ENCODE measurements at regions not wholly inside any gene's neighbourhood (a gene's known extent, or its start where the extent isn't known, plus 50 kb on each side); places are given as distances from the start of the nearest gene placed in this dataset.
"Not testable (repeated sequence)": the region's sequence is repeated elsewhere in the genome, so short reads cannot be mapped to it uniquely, and the experiment has no call there.

DNA sequence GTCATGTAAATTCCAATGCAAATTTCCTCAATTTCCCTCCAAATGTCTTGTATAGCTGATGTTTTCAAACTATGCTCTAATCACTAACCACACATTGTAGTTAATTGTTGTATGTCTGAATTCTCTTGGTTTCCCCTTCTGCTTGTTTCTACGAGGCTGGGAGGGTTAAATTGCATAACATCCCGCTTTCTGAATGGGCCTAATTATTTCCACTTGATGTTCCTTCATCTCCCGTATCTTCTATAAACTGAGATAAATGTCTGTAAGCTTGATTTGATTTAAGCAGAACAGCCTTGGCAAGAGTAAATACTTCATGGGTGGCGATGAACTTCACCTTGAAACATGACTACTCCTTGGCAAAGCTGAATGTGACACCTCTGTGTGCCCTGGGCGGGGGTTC, 72.2 kb downstream of the SERINC2 start:
- peaks cover 3% of the 10 kb centered on the region for H3K4me1 ChIP-seq (ENCODE audit: control insufficient read depth, insufficient read depth, low read length)
- no peaks in the 10 kb centered on the region for H3K36me3 ChIP-seq (ENCODE audit: control insufficient read depth, insufficient read depth, low read length)
- H3K27me3 ChIP-seq (ENCODE audit: control insufficient read depth, insufficient read depth, low read length), result no peaks in the 10 kb centered on the region
- DNase-seq, result no peak
- peaks cover 3% of the 10 kb centered on the region for H3K9me3 ChIP-seq (replicated peaks; ENCODE audit: control insufficient read depth, low read depth, low read length)
- no peak overlapping the region for H3K4me3 ChIP-seq (ENCODE audit: low read length)
- no peak overlapping the region for H3K27ac ChIP-seq (ENCODE audit: low read length)
- no CpG with 5 or more reads among the region's 5 CpGs for WGBS (ENCODE audit: insufficient coverage)

DNA sequence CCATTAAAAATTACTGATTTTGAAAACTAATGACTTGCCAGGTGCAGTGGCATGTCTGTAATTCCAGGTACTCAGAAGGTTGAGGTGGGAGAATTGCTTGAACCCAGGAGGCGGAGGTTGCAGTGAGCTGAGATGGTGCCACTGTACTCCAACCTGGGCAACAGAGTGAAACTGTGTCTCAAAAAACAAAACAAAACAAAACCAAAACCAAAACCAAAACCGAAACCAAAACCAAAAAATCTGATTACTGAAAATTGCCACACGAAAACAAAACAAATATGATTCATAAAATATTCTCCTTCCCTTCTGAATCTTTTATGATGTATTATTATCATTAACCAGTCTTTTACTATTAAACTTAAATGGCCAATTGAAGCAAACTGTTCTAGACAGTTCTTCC, 74.1 kb downstream of the SERINC2 start:
- H3K9me3 ChIP-seq (replicated peaks; ENCODE audit: control insufficient read depth, low read depth, low read length), result no peaks in the 10 kb centered on the region
- no peaks in the 10 kb centered on the region for H3K27me3 ChIP-seq (ENCODE audit: control insufficient read depth, insufficient read depth, low read length)
- no peak overlapping the region for H3K4me3 ChIP-seq (ENCODE audit: low read length)
- H3K36me3 ChIP-seq (ENCODE audit: control insufficient read depth, insufficient read depth, low read length), result no peaks in the 10 kb centered on the region
- no peak for DNase-seq
- H3K27ac ChIP-seq (ENCODE audit: low read length), result no peak overlapping the region
- H3K4me1 ChIP-seq (ENCODE audit: control insufficient read depth, insufficient read depth, low read length), result peaks cover 3% of the 10 kb centered on the region
- no CpG with 5 or more reads among the region's 3 CpGs for WGBS (ENCODE audit: insufficient coverage)

DNA sequence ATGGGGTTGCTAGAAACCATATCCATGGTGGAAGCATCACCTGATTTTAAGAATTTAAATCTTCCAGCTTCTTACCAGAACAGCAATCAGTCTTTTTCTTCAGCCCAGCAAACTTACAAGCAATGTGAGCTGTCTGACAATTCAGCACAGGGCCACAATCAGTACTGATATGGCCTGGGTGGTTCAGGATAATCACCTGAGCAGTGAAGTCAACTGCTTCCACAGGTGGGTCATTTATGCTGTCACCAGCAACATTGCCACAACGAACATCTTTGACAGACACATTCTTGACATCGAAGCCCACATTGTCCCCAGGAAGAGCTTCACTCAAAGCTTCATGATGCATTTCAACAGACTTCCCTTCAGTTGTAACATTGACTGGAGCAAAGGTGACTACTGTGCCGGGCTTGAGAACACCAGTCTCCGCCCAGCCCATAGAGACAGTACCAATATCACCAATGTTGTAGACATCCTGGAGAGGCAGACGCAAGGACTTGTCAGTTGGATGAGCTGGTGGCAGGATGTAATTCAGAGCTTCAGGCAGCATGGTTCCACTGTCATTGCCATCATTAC, 74.8 kb downstream of the SERINC2 start:
- Histone ChIP-seq H3K4me1 (ENCODE audit: control insufficient read depth, insufficient read depth, low read length) (peaks cover 3% of the 10 kb centered on the region), H3K4me3 (ENCODE audit: low read length) (no peak overlapping the region), H3K9me3 (replicated peaks; ENCODE audit: control insufficient read depth, low read depth, low read length) (no peaks in the 10 kb centered on the region), H3K27me3 (ENCODE audit: control insufficient read depth, insufficient read depth, low read length) (no peaks in the 10 kb centered on the region), H3K27ac (ENCODE audit: low read length) (no peak overlapping the region), H3K36me3 (ENCODE audit: control insufficient read depth, insufficient read depth, low read length) (no peaks in the 10 kb centered on the region)
- 92% methylated on average over 5 of the region's 5 CpGs for WGBS (ENCODE audit: insufficient coverage)
- DNase-seq, result no peak

GRCh38 chr1:31488528-31488927, 75.5 kb downstream of the SERINC2 start:
- H3K27ac ChIP-seq (ENCODE audit: low read length), result no peak overlapping the region
- H3K36me3 ChIP-seq (ENCODE audit: control insufficient read depth, insufficient read depth, low read length), result no peaks in the 10 kb centered on the region
- no peaks in the 10 kb centered on the region for H3K9me3 ChIP-seq (replicated peaks; ENCODE audit: control insufficient read depth, low read depth, low read length)
- 74% methylated on average over 3 of the region's 4 CpGs for WGBS (ENCODE audit: insufficient coverage)
- peaks cover 2% of the 10 kb centered on the region for H3K4me1 ChIP-seq (ENCODE audit: control insufficient read depth, insufficient read depth, low read length)
- DNase-seq, result no peak
- H3K4me3 ChIP-seq (ENCODE audit: low read length), result no peak overlapping the region
- no peaks in the 10 kb centered on the region for H3K27me3 ChIP-seq (ENCODE audit: control insufficient read depth, insufficient read depth, low read length)

- 87% methylated on average over 3 of the region's 3 CpGs for WGBS (ENCODE audit: insufficient coverage)
- H3K4me1 ChIP-seq (ENCODE audit: control insufficient read depth, insufficient read depth, low read length); H3K9me3 ChIP-seq (replicated peaks; ENCODE audit: control insufficient read depth, low read depth, low read length); H3K27me3 ChIP-seq (ENCODE audit: control insufficient read depth, insufficient read depth, low read length); H3K36me3 ChIP-seq (ENCODE audit: control insufficient read depth, insufficient read depth, low read length); H3K4me3 ChIP-seq (ENCODE audit: low read length); H3K27ac ChIP-seq (ENCODE audit: low read length); DNase-seq: not testable (repeated sequence)
Observed at GRCh38 chr1:31489575-31489974, 76.6 kb downstream of the SERINC2 start.

DNA sequence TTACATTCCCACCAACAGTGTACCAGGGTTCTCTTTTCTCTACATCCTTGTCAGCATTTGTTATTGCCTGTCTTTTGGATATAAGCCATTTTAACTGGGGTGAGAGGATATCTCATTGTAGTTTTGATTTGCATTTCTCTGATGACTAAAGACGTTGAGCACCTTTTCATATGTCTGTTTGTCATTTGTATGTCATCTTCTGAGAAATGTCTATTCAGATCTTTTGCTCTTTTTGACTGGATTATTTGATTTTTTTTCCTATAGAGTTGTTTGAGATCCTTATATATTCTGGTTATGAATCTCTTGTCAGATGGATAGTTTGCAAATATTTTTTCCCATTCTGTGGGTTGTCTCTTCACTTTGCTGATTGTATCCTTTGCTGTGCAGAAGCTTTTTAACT, 77.6 kb downstream of the SERINC2 start:
- not testable (repeated sequence) for H3K27ac ChIP-seq (ENCODE audit: low read length); H3K36me3 ChIP-seq (ENCODE audit: control insufficient read depth, insufficient read depth, low read length); H3K27me3 ChIP-seq (ENCODE audit: control insufficient read depth, insufficient read depth, low read length); H3K4me1 ChIP-seq (ENCODE audit: control insufficient read depth, insufficient read depth, low read length); H3K9me3 ChIP-seq (replicated peaks; ENCODE audit: control insufficient read depth, low read depth, low read length); DNase-seq; H3K4me3 ChIP-seq (ENCODE audit: low read length)
- WGBS (ENCODE audit: insufficient coverage), result no CpG with 5 or more reads among the region's 1 CpG

DNA sequence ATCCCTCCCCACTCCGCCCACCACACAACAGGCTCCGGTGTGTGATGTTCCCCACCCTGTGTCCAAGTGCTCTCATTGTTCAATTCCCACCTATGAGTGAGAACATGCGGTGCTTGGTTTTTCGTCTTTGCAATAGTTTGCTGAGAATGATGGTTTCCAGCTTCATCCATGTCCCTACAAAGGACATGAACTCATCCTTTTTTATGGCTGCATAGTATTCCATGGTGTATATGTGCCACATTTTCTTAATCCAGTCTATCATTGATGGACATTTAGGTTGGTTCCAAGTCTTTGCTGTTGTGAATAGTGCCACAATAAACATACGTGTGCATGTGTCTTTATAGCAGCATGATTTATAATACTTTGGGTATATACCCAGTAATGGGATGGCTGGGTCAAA, 81.0 kb upstream of the TINAGL1 start:
- H3K9me3 ChIP-seq (replicated peaks; ENCODE audit: control insufficient read depth, low read depth, low read length); H3K4me3 ChIP-seq (ENCODE audit: low read length); H3K27ac ChIP-seq (ENCODE audit: low read length); DNase-seq; H3K4me1 ChIP-seq (ENCODE audit: control insufficient read depth, insufficient read depth, low read length); H3K27me3 ChIP-seq (ENCODE audit: control insufficient read depth, insufficient read depth, low read length); H3K36me3 ChIP-seq (ENCODE audit: control insufficient read depth, insufficient read depth, low read length): not testable (repeated sequence)
- WGBS (ENCODE audit: insufficient coverage), result 80% methylated on average over 1 of the region's 5 CpGs

- H3K27ac ChIP-seq (ENCODE audit: low read length); H3K36me3 ChIP-seq (ENCODE audit: control insufficient read depth, insufficient read depth, low read length); H3K4me3 ChIP-seq (ENCODE audit: low read length); H3K9me3 ChIP-seq (replicated peaks; ENCODE audit: control insufficient read depth, low read depth, low read length); H3K4me1 ChIP-seq (ENCODE audit: control insufficient read depth, insufficient read depth, low read length); DNase-seq; H3K27me3 ChIP-seq (ENCODE audit: control insufficient read depth, insufficient read depth, low read length): not testable (repeated sequence)
- WGBS (ENCODE audit: insufficient coverage), result no CpG with 5 or more reads among the region's 2 CpGs
Observed at GRCh38 chr1:31495770-31496169, 80.5 kb upstream of the TINAGL1 start.

- Histone ChIP-seq H3K27ac (ENCODE audit: low read length) (no peak overlapping the region), H3K4me3 (ENCODE audit: low read length) (no peak overlapping the region), H3K9me3 (replicated peaks; ENCODE audit: control insufficient read depth, low read depth, low read length) (no peaks in the 10 kb centered on the region), H3K27me3 (ENCODE audit: control insufficient read depth, insufficient read depth, low read length) (no peaks in the 10 kb centered on the region), H3K36me3 (ENCODE audit: control insufficient read depth, insufficient read depth, low read length) (no peaks in the 10 kb centered on the region), H3K4me1 (ENCODE audit: control insufficient read depth, insufficient read depth, low read length) (no peaks in the 10 kb centered on the region)
- DNase-seq, result no peak
- WGBS (ENCODE audit: insufficient coverage), result 64% methylated on average over 2 of the region's 6 CpGs
Observed at GRCh38 chr1:31497601-31498000, 78.7 kb upstream of the TINAGL1 start.

DNA sequence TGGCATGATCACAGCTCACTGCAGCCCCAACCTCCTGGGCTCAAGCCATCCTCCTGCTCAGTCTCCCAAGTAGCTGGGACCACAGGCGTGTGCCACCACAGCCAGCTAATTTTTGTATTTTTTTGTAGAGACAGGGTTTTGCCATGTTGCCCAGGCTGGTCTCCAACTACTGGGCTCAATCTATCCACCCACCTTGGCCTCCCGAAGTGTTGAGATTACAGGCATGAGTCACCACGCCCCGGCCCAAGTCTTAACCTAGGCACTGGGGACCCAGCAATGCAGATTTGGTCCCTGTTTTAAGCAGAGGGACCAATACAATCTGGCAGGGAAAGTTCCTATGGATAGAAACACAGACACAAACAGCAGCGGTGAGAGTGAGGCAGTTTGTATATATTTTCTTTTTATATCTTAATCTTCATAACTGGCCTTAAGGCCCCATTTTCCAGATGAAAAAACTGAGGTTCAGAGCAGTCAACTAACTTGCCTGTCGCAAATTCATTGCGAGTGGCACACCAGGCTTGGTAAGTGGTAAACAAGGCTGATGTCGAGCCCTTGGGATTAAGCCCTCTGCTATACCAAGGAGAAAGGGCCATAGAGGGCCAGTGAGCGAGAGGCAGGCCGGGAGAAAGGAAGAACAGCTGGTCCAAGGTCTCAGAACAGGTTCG, 77.8 kb upstream of the TINAGL1 start:
- DNase-seq, result no peak
- 86% methylated on average over 6 of the region's 11 CpGs for WGBS (ENCODE audit: insufficient coverage)
- no peaks in the 10 kb centered on the region for H3K4me1 ChIP-seq (ENCODE audit: control insufficient read depth, insufficient read depth, low read length)
- no peaks in the 10 kb centered on the region for H3K9me3 ChIP-seq (replicated peaks; ENCODE audit: control insufficient read depth, low read depth, low read length)
- H3K4me3 ChIP-seq (ENCODE audit: low read length), result no peak overlapping the region
- no peak overlapping the region for H3K27ac ChIP-seq (ENCODE audit: low read length)
- peaks cover 4% of the 10 kb centered on the region for H3K27me3 ChIP-seq (ENCODE audit: control insufficient read depth, insufficient read depth, low read length)
- H3K36me3 ChIP-seq (ENCODE audit: control insufficient read depth, insufficient read depth, low read length), result no peaks in the 10 kb centered on the region

- WGBS (ENCODE audit: insufficient coverage), result 68% methylated on average over 5 of the region's 5 CpGs
- H3K27me3 ChIP-seq (ENCODE audit: control insufficient read depth, insufficient read depth, low read length), result peaks cover 7% of the 10 kb centered on the region
Observed at GRCh38 chr1:31501505-31501904, 74.8 kb upstream of the TINAGL1 start.

More at GRCh38 chr1:31501505-31501904, 74.8 kb upstream of the TINAGL1 start:
- H3K27ac ChIP-seq (ENCODE audit: low read length), result no peak overlapping the region
- no peak overlapping the region for H3K4me3 ChIP-seq (ENCODE audit: low read length)
- H3K9me3 ChIP-seq (replicated peaks; ENCODE audit: control insufficient read depth, low read depth, low read length), result no peaks in the 10 kb centered on the region
- H3K36me3 ChIP-seq (ENCODE audit: control insufficient read depth, insufficient read depth, low read length), result no peaks in the 10 kb centered on the region
- no peaks in the 10 kb centered on the region for H3K4me1 ChIP-seq (ENCODE audit: control insufficient read depth, insufficient read depth, low read length)
- DNase-seq, result no peak

All from muscle of leg (tissue), 3 donors.